Stimulated activated CD8-positive, alpha-beta memory T cell treated with anti-CD3 and anti-CD28 coated beads, Interleukin-15, amount 100 ng/mL, for 4 hours (primary cell): ENCODE measurements at regions not wholly inside any gene's neighbourhood (a gene's known extent, or its start where the extent isn't known, plus 50 kb on each side); places are given as distances from the start of the nearest gene placed in this dataset.
A peak's percentile ranks its signal among the peaks of the same experiment; 100 is the strongest.
"Not testable (repeated sequence)": the region's sequence is repeated elsewhere in the genome, so short reads cannot be mapped to it uniquely, and the experiment has no call there.

Experiments
- DNase-seq, 2 donors: peaks; one replicate each; pipeline ENCODE4 v3.0.0-alpha.2; 2020; ENCODE audit warnings: low read depth in 2 of 2

DNA sequence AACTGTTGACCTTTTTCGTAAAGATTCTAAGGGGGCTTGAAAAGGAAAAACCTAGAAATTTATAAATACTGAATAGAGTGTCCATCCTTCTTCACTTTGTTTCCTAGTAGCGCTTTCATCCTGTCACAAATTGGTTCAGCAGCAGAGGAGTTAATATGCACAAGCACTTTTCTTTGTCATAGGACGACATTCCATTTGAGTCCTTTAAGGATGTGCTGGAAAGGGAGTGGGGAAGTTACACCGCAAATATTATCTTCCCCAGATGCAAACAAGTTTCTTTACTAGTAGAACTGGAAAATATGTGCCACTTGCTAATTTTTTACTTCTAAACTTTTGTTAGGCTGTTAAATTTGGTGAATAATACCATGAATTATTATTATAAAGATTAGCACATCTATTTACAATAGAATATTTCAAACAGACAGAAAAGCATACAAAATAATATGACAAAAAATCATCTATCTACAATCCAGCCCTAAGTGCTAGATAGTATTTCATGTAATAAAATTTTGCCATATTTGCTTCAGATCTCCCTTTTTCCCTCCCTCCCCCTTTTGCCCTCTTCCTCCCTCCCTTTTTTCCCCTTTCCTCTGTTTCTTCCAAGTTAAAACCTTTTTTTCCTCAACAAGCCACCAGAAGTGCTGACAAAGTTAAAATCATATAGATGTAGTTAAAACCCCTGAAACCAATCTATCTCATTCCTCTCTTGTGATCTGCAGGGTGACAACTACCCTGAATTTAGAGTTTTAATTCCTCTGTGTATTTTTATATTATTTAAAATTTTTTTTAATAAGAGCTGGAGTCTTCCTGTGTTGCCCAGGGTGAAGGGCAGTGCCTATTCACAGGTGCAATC lies 50.5 kb upstream of the MAP4K3 start:
- no peak for DNase-seq

DNA sequence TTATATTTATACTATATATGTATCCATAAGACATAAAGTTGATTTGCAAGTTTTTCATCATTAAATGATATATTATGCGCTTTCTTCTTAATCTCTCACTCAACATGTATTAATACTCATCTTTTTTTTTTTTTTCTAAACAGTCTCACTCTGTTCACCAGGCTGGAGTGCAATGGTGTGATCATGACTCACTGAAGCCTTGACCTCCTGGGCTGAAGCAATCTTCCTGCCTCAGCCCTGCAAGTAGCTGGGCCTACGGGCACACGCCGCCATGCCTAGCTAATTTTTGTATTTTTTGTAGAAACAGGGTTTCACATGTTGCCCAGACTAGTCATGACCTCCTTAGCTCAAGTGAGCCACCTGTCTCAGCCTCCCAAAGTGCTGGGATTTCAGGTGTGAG lies 51.4 kb upstream of the MAP4K3 start:
- no peak for DNase-seq

DNA sequence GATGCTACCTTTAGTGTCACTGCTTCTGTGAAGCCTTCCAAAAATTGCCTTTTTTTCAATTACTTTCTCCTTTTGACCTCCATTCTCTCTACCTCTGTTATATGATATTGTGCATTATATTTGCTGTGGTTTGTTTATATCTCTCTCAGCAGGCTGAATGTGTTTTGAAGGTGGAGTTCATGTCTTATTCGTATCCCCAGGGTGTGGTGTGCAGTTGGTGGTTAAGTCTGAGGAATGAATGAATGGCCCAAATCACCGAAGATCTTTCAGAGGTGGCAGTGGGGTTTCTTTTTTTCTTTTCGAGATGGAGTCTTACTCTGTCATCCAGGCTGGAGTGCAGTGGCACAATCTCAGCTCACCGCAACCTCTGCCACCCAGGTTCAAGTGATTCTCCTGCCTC lies 53.5 kb upstream of the MAP4K3 start:
- DNase-seq, result no peak

DNA sequence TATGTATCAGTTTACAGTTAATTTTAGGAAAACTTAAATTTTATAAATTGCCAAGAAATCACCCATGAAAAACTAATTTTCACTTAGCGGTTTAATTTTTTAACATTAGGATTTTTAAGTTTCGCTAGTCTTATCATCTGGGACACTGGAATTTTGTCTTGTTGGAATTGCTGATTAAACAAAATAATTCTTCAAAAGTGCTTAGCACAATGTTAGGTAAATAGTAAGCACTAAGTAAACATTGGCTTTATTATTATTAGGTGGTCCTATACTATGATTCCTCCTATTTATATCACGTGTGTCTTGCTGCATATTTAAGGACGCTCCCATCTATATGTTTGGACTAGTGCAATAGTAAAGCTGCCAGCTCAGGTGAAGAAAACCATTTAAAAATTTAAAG lies 54.6 kb upstream of the MAP4K3 start:
- DNase-seq, result no peak

DNA sequence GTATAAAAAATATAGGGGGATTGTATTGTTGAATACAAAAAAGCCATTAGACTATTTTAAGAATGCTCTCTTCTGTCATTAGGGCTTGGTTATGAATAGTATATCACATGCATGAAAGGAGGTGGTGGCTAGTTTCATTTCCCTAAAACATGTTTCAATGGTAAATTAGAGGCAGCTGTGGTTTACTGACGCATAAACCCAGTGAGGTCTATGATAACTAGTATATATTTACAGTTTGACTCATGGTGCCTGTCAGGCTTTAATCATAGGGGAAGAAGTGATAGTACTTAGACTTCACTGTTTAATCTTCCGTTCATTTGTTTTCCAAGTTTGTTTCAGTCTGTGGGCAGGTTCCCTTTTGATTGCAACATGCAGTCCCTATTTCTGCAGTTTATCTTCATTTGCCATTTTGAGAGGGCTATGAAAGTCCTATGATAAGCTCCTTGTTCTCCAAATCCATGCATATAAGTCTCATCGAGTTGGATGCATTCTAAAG lies 55.1 kb upstream of the MAP4K3 start:
- DNase-seq, result no peak

DNA sequence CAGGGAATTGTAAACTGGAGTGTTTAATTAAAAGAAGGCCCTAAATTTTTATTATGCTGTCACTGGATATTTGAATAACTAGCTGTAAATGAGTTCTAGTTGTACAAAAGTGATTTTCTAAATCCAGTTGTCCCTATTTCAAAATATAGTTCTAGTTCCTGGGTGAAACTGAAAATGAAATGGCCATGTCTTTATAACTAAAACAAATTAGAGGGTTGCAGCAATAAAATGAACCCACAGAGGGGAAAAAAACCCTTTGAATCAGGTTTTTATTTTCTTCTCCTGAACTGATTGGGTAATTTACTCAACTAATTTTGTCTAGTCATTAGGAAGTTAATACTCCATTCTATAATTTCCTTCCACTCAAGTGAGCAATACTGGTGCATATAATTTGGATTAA lies 55.6 kb upstream of the MAP4K3 start:
- DNase-seq, result no peak

DNA sequence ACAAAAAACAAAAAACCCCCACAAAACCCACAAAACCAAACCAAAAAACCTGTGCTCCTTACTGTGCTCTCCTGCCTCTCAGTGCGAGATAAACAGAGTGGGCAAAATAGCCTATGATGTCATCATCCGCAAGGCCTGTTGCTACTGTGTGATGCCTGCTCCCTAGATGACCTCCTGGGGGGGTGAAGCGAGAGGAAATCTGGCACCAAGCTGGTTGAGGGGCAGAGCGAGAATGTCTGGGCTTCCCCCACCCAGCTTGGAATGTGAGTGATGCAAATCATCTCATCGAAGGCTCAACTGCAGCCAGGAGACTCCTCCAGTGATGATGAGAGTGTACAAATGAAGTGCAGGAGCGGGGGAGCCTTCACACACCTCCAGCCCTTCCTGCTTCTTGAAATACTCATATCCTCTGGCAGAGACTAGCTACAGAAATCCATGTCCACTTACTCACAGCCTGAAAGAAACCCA lies 57.7 kb upstream of the MAP4K3 start:
- no peak for DNase-seq

DNA sequence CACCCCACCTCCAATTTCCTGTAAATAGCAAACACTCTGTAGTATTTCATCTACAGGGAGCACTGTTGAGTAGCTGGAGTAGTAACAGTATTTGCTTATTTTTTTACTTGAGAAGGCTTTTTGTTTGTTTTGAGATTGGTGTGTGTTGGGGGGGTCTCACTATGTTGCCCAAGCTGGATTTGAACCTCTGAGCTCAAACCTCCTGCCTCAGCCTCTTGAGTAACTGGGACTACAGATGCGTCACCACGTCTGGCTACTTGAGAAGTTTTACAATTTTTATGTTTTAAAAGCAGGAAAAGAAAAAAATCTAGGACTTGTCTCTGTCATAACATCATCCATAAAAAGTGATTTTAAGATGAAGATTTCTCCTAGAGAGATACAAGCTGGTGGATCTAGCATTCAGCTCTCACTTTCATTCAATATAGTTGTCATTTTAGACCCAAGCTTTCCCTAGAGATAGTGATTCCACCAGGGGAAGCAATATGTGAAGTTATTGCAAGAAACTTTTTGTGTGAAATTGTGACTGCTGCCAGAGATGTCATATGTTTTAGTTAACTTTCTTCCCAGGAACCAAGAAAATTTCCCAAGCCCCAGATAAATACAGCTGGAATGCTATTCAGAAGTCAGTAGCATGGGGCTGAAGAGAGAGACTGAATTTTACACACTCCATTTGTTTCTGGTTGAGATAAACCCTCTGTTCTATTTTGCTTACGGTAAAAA lies 60.2 kb upstream of the MAP4K3 start:
- DNase-seq, result no peak

DNA sequence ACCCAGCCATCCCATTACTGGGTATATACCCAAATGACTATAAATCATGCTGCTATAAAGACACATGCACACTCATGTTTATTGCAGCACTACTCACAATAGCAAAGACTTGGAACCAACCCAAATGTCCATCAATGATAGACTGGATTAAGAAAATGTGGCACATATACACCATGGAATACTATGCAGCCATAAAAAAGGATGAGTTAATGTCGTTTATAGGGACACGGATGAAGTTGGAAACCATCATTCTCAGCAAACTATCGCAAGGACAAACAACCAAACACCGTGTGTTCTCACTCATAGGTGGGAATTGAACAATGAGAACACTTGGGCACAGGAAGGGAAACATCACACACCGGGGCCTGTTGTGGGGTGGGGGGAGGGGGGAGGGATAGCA lies 61.1 kb upstream of the MAP4K3 start:
- not testable (repeated sequence) for DNase-seq

DNA sequence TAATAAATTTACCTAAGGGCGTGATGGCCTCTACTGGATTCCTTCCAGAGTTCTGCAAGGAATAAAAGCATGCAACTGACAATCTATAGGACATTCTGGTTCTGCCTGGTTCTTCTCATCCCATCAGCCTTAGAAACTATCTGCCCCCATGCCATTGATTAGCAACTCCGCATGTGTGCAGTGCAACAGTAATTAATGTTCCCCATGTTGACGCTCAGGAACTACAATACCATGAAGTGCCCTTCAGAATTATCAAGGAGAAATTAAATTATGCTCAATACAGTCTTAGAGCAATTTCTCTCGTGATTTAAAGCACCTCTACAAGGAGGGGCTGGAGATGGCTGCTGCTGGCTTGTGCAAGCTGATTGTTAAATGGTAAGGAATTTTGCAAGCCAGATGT lies 61.7 kb upstream of the MAP4K3 start:
- no peak for DNase-seq

DNA sequence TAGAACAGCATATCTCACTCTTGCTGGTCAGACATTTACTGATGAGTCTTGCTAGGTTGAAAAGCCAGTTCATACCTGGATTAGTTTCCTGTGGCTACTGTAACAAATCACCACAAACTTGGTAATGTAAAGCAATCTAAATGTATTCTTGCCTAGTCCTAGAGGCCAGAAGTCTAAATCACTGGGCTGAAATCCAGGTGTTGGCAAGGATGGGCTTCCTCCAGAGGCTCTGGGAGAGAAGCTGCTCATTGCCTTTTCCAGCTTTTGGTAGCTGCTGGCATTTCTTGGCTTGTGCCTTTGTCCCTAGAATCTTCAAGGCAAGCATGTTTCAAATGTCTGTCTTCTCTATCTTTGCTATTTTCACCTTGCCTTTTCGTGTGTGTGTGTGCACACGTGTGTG lies 62.3 kb upstream of the MAP4K3 start:
- no peak for DNase-seq

DNA sequence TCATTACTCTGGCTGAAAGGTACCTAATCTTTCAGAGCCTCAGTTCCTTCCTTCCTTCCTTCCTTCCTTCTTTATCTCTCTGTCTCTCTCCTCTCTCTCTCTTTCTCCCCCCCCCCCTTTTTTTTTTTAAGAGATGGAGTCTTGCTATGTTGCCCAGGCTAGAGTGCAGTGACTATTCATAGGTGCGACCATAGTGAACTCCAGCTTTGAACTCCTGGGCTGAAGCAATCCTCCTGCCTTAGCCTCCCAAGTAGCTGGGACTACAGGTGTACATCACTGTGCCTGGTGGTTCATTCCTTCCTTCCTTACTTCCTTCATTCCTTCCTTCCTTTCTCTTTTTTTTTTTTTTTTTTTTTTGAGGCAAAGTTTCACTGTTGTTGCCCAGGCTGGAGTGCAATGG lies 64.3 kb upstream of the MAP4K3 start:
- DNase-seq, result no peak

DNA sequence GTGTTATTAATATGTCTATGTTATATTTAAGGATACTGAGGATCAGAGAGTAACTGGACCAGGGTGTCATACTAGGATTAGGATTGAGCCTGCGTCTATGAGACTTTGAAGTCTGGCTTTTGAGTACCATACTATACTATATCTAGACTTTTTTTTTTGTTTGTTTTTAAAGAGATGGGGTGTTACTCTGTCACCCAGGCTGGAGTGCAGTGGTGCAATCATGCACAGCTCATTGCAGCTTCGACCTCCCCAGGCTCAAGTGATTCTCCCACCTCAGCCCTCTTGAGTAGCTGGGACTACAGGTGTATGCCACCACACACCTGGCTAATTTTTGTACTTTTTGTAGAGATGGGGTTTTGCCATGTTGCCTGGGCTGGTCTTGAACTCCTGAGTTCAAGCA lies 66.2 kb upstream of the MAP4K3 start:
- no peak for DNase-seq

DNA sequence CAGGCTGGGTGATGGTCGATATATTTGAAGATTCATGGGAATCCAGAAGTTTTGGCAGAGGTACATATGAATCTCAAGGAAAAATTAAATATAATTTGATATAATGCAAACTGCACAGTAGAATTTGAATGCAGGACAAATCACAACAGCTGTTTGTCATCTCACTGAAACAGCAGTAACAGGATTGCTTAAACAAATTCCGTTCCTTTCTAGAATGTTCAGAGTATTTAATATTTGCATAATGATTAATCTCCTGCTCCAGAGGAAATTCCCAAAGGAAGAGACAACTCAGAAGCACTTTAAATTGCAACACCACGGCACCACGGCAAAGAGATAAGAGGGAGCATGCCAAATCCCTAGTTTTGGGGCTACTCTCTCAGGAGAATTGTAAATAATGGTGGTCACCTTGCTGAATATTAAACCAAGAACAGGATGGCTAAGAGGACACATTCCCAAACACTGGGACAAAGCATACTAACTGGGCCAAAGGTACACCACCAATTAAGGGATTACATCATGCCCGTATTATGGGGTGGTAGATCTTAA lies 67.8 kb upstream of the MAP4K3 start:
- DNase-seq, result no peak

DNA sequence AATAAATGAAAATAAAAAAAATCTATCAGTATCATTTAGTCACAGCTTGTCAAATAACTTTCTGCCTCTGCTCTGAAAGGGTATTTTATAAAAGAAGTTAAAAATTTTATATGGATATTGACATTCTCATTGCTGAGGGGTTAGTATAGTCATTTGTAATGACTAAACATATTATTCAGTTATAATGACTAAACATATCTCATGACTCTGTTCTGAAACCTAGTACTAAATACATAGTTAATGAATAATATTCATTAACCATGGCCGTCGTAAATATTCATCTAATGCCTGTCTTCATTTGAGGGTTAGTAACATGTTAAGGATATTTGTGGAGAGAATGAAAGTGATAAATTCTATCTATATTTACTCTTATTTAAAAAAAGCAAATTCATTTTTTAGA lies 69.1 kb upstream of the MAP4K3 start:
- DNase-seq, result no peak

DNA sequence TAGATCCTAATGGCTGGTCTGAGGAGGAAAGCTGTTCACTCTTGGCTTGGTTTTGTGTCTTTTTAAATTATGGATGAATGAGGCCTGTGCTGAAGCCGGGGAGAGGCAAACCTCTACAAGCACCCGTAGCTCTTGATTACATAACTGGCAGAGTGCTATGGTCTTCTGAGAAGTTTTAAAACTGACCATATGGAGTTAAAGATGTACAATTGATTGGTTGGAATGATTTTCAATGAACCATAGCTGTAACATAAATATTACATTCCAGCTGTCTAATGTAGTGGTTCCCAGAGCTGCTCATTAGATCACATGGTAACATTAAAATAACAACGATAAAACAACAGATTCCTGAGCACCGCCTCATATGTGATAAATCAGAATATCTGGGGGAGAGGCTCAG lies 71.1 kb upstream of the MAP4K3 start:
- DNase-seq, result no peak

DNA sequence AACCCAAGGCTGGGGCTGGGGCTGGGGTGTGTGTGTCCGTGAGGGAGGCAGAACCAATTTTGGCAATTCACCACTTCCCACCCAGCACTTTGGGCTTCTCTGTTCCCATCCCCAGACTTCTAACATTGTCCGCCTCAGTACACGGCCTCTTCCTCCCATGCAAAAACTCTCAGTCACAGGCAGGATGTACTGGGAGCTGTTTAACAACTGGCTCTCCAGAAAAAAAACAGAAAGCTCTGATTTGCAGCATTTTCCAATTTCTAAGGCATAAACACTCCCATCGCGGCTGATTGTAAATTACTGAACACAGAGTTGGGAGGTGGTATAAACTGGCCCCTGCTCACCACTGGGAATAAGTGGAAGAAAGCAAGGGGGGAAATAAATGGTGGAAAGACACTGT lies 73.1 kb upstream of the MAP4K3 start:
- DNase-seq, result no peak

DNA sequence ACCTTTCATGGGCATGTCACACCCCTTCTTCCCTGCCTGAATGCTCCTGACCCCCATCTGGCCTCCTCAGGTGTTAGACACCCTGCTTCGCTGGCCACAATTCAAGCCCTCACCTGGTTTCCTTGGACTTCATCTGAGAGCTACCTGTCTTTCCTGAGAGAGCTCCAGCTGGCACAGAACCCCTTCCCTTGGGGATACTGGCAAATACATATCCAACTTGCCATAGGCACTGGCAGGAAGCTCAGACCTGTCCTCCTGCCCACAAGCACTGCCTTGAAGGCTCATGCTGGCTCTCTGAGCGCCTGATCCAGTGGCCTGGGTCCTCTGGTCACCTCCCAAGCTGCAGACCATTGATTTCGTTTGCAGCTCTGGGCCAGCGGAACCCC lies 74.1 kb upstream of the MAP4K3 start:
- DNase-seq, result no peak

DNA sequence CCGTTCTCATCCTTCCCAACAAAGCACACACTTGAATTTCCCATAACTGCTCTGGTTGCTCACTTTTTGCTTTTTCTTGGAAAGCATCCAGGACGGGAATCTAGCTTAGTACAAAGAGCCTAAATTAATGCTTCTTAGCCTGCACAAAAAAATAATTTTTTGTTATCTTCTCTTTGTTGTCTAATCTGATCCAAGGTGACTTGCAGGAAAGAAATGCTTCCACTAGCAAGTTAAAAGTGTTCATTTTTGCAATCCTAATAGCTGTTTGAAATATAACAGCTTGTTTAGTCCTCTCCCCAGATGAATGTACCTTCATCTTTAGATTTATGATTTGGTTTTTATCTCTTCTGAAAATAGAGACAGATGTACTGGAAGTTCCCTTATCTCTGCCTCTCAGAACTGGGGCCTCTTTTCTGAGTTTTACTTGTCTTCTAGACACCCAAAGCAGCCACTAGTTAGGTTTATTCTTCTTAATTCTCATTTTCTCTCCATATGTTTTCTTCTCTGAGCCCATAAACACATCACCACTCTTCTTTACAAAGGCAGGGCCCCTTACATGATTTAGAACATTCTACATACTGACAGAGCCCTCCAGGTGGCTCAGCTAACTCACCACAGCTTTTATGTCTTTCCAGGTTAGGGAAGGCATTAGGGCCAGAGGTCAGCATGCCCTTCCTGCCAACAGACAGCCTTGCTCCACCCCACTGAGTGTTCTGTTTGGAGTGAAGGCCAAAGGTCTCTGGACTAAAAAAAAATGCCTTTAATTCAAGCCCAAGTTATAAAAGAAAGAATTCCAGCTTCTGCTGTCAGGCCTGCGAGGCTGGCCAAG lies 74.7 kb upstream of the MAP4K3 start:
- no peak for DNase-seq

DNA sequence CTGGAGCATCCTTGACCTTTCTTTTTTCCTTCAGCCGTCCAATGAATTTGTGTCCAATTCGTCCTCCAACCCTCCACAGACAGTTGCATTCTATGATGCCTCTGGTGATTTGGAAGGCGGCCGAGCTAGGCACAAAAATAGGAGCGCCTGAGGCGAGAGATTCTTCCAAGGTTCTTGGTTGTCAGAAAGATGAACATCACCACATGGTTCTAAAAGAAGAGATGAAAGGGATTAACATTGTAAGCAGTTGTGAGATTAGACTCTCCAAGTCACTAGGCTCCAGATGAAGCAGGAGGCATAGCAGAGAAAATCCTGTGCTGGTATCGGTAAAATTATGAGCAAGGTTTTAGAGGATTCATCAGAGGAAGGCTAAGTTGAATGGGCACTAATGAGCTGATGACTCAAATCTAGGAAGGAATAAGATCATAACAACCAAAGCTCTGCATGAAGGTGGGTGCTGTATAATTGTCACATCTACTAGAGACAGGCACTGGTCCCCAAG lies 75.4 kb upstream of the MAP4K3 start:
- no peak for DNase-seq

DNA sequence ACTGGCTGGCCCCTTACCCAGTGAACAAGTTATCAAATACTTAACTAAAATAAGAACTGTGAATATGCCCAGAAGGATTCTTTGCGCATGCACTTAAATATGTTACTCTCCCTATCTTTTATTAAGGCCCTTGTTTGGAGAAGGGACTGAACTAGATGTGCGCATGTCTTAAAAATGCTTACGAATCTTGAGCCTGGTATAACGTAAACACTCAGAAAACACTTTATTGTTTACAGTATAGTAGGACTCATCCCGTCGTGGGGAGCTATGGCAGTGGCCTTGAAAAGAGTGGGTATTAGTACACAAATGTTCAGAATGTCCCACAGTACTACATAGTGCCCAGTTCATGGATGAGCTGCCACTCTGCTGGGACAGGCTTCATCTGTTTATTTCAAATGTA lies 75.9 kb upstream of the MAP4K3 start:
- no peak for DNase-seq

DNA sequence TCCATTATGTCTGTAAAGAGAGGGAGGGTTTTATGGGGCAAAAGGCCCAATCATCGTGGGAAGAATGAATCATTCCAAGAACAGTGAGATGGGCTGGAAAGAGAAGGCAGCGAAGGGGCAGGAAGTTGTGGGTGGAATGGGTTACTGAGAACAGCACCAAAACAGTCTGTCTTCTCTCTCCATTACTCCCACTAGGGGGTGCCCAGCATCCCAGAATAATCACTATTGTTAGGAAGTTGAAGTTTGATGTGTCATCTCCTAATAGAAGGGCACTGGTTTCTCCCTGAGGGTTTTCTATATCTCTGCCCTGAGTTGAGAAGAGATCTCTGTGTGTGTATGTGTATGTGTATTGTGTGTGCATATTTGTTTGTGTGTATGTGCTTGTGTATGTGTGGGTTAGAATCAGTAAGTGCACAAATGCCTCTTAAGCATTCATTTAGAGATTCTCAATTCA lies 76.6 kb upstream of the MAP4K3 start:
- peak; percentile 2 to 31 for DNase-seq
